Body of pancreas (tissue), 4 donors: ENCODE measurements at regions not wholly inside any gene's neighbourhood (a gene's known extent, or its start where the extent isn't known, plus 50 kb on each side); places are given as distances from the start of the nearest gene placed in this dataset.

ENCODE experiments used
- ATAC-seq: fragments of 150-250 bp; one replicate; pipeline ENCODE4 v1.9.1; 2016
- DNase-seq, 4 donors: peaks; one replicate each; pipeline ENCODE4 v3.0.0-alpha.2; 2019
- H3K27ac ChIP-seq, 4 donors: fragments of 200-600 bp; sonication (generic); 1 replicate in 3 of 4; 2 replicates in 1 of 4; pipeline versions ENCODE4 v1.5.1 to v1.6.1; 2016 to 2019; ENCODE audit warnings: mild to moderate bottlenecking in 1 of 4, mixed read lengths in 1 of 4, moderate library complexity in 1 of 4
- H3K27me3 ChIP-seq, 2 donors: fragments of 200-600 bp; sonication (generic); one replicate each; pipeline ENCODE4 v1.6.0; 2016; ENCODE audit warnings: mild to moderate bottlenecking in 1 of 2
- H3K36me3 ChIP-seq, 2 donors: fragments of 200-600 bp; sonication (generic); replicated peaks in 1 of 2; 2 replicates each; pipeline ENCODE4 v1.5.1; 2016; ENCODE audit warnings: low read depth in 2 of 2; ENCODE audit not compliant: insufficient read depth in 1 of 2
- H3K4me1 ChIP-seq: fragments of 200-600 bp; sonication (generic); one replicate; pipeline ENCODE4 v1.6.0; 2016
- H3K4me3 ChIP-seq, 2 donors: fragments of 200-600 bp; sonication (generic); 1 replicate in 1 of 2; 2 replicates in 1 of 2; pipeline ENCODE4 v1.5.1; 2016 to 2019
- H3K9me3 ChIP-seq, 3 donors: fragments of 200-600 bp; sonication (generic); 1 replicate in 2 of 3; 2 replicates in 1 of 3; pipeline ENCODE4 v1.5.1; 2016
- POLR2A ChIP-seq, 3 donors: fragments of 450-650 bp; IDR thresholded peaks; one replicate each; pipeline ENCODE4 v1.6.1; 2016; ENCODE audit warnings: antibody characterized with exemption in 3 of 3, mild to moderate bottlenecking in 2 of 3
- WGBS, 2 donors: methylation state at CpG; one replicate each; pipeline ENCODE4 v1.1.5; 2017; 5-methylcytosine and 5-hydroxymethylcytosine counted together
- intact Hi-C: fragments of 100-400 bp; cut with DNase I; formaldehyde crosslinking; loops from one replicate; pipeline ENCODE4 v1.15.1; 2023
- TF ChIP-seq, protein P1 (sequence below), 7 experiments: fragments of 450-650 bp in 4 of 7; fragments of 200-600 bp in 3 of 7; sonication (generic) in 3 of 7; IDR thresholded peaks; one replicate each; pipeline ENCODE4 v1.5.1; 2016 to 2019; ENCODE audit warnings: antibody characterized with exemption in 7 of 7

DNA sequence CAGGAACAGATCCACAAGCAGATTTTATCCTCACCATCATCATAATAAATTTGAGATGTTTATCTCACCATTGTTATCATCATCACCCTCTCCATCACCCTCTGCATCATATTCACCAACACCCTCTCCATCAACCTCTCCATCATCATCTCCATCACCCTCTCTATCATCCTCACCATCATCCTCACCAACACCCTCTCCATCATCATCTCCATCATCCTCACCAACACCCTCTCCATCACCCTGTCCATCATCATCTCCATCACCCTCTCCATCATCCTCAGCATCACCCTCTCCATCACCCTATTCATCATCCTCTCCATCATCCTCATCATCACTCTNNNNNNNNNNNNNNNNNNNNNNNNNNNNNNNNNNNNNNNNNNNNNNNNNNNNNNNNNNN, 567.0 kb upstream of the SGCD start:
- no peak for TF ChIP-seq POLR2A (IDR thresholded peaks at IDR 0.05)
- TF ChIP-seq, protein P1, sequence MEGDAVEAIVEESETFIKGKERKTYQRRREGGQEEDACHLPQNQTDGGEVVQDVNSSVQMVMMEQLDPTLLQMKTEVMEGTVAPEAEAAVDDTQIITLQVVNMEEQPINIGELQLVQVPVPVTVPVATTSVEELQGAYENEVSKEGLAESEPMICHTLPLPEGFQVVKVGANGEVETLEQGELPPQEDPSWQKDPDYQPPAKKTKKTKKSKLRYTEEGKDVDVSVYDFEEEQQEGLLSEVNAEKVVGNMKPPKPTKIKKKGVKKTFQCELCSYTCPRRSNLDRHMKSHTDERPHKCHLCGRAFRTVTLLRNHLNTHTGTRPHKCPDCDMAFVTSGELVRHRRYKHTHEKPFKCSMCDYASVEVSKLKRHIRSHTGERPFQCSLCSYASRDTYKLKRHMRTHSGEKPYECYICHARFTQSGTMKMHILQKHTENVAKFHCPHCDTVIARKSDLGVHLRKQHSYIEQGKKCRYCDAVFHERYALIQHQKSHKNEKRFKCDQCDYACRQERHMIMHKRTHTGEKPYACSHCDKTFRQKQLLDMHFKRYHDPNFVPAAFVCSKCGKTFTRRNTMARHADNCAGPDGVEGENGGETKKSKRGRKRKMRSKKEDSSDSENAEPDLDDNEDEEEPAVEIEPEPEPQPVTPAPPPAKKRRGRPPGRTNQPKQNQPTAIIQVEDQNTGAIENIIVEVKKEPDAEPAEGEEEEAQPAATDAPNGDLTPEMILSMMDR (IDR thresholded peaks at IDR 0.05) = no peak
- Histone ChIP-seq H3K4me1 (no peaks in the 10 kb centered on the region), H3K9me3 (no peaks in the 10 kb centered on the region), H3K4me3 (no peak overlapping the region), H3K27me3 (no peaks in the 10 kb centered on the region), H3K27ac (no peak overlapping the region), H3K36me3 (no peaks in the 10 kb centered on the region)
- DNase-seq (no peak), ATAC-seq (no peak)
- intact Hi-C loops = no loop called here

DNA sequence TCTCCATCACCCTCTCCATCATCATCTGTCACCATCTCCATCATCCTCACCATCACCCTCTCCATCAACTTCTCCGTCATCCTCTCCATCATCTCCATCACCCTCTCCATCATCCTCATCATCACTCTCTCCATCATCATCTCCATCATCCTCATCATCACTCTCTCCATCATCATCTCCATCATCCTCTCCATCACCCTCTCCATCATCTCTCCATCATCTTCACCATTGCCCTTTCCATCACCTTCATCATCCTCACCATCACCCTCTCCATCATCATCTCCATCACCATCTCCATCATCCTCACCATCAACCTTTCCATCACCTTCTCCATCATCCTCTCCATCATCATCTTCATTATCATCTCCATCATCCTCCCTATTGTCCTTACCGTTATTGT, 565.5 kb upstream of the SGCD start:
- Histone ChIP-seq H3K27me3 (no peaks in the 10 kb centered on the region), H3K36me3 (no peaks in the 10 kb centered on the region), H3K9me3 (no peaks in the 10 kb centered on the region), H3K4me1 (no peaks in the 10 kb centered on the region), H3K4me3 (no peak overlapping the region), H3K27ac (no peak overlapping the region)
- TF ChIP-seq, protein P1 (IDR thresholded peaks at IDR 0.05) = no peak
- no peak for TF ChIP-seq POLR2A (IDR thresholded peaks at IDR 0.05)
- no peak for DNase-seq
- no peak for ATAC-seq
- 74 to 83% methylated on average over 2 of the region's 2 CpGs for WGBS, 2 donors
- intact Hi-C loops = no loop called here

DNA sequence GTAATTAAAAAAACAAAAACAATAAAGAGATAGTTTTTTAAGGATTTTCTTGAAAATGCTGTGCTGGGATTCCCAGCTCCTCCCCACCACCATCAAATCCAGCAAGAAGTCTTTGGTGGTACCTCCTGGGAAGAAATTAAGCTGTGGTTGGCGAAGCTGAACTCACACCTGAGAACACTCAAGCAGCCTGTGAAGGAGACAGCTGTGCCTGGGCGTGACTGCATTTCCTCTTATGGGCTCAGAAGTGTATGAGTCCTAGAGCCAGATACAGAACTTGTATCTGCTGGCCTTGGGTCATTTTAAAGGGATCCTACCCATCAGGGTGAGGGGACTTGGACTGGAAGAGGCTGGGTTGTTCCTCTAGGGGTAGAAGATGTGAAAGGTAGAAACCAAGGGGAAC, 561.2 kb upstream of the SGCD start:
- no peaks in the 10 kb centered on the region for H3K36me3 ChIP-seq
- no peaks in the 10 kb centered on the region for H3K4me1 ChIP-seq
- no peaks in the 10 kb centered on the region for H3K9me3 ChIP-seq
- H3K27ac ChIP-seq = no peak overlapping the region
- no peak overlapping the region for H3K4me3 ChIP-seq
- DNase-seq (no peak), ATAC-seq (no peak)
- intact Hi-C loops = no loop called here
- H3K27me3 ChIP-seq = no peaks in the 10 kb centered on the region
- 29 to 42% methylated on average over 2 of the region's 2 CpGs for WGBS, 2 donors
- TF ChIP-seq, protein P1 (IDR thresholded peaks at IDR 0.05) = no peak
- TF ChIP-seq POLR2A (IDR thresholded peaks at IDR 0.05) = no peak

DNA sequence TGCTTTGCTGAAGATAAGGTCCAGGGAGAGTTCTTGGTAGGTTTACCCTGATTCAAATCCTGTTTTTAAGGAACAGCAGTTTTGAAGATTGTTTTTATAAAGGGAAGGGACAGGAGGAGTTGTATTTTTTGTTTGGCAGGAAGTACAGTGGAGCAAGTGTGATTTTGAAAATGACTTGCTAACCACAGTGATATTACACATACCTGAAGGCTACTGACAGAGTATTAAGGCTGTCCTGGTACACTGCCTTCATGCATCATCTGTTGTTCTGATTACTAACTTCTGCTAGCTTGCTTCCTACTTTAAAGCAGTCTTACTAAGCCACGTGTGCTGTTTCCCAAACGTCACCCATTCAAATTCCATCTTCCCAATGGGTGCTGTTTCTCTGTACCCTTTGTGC, 559.5 kb upstream of the SGCD start:
- no peak for ATAC-seq
- no peak overlapping the region for H3K27ac ChIP-seq
- no peaks in the 10 kb centered on the region for H3K27me3 ChIP-seq
- H3K9me3 ChIP-seq = no peaks in the 10 kb centered on the region
- H3K4me3 ChIP-seq = no peak overlapping the region
- no peaks in the 10 kb centered on the region for H3K4me1 ChIP-seq
- WGBS, 2 donors = 39 to 48% methylated on average over 2 of the region's 2 CpGs
- H3K36me3 ChIP-seq = no peaks in the 10 kb centered on the region
- intact Hi-C loops = no loop called here
- DNase-seq = no peak
- TF ChIP-seq POLR2A (IDR thresholded peaks at IDR 0.05) = no peak
- TF ChIP-seq, protein P1 (IDR thresholded peaks at IDR 0.05) = no peak

DNA sequence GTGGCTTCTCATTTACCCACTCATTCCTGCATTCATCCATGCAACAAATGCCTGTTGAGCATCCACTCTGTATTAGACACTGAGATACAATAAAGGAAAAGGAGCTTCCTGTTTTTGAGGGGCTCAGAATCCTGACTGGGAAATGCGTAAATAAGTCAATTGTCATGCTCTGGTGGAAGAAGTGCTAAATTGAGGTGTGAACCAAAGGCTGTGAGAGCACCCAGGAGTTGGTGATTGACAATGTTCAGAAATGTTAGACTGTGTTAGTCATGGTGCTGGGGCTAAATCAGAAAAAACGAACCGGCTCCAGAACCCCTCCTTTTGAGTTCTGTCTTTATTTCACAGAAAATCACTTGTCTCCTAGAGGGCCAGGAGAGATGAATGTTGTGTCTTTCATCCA, 558.6 kb upstream of the SGCD start:
- Histone ChIP-seq H3K27me3 (no peaks in the 10 kb centered on the region), H3K27ac (no peak overlapping the region), H3K9me3 (no peaks in the 10 kb centered on the region), H3K36me3 (no peaks in the 10 kb centered on the region), H3K4me1 (no peaks in the 10 kb centered on the region), H3K4me3 (no peak overlapping the region)
- no peak for ATAC-seq
- no peak for DNase-seq
- TF ChIP-seq, protein P1 (IDR thresholded peaks at IDR 0.05) = no peak
- TF ChIP-seq POLR2A (IDR thresholded peaks at IDR 0.05) = no peak
- 55 to 60% methylated on average over 3 of the region's 3 CpGs for whole genome bisulfite sequencing, 2 donors
- intact Hi-C loops = no loop called here
